Chondrocyte (in vitro differentiated cells): ENCODE measurements at regions not wholly inside any gene's neighbourhood (a gene's known extent, or its start where the extent isn't known, plus 50 kb on each side); places are given as distances from the start of the nearest gene placed in this dataset.
A peak's percentile ranks its signal among the peaks of the same experiment; 100 is the strongest.

ENCODE experiments used
- DNase-seq: peaks from one replicate; pipeline ENCODE4 v3.0.0; 2021; ENCODE audit warnings: mixed read lengths, low spot score
- H3K27ac Mint-ChIP-seq: one replicate; pipeline ENCODE4 v1.8.0; 2021; ENCODE audit warnings: mild to moderate bottlenecking, moderate library complexity, mixed read lengths; ENCODE audit not compliant: unreplicated experiment
- H3K27me3 Mint-ChIP-seq: 2 replicates; pipeline ENCODE4 v1.8.0; 2021; ENCODE audit warnings: low read depth, mixed read lengths
- H3K36me3 Mint-ChIP-seq: 2 replicates; pipeline ENCODE4 v1.8.0; 2021; ENCODE audit warnings: low read depth, mixed read lengths
- H3K4me1 Mint-ChIP-seq: 2 replicates; pipeline ENCODE4 v1.8.0; 2021; ENCODE audit warnings: low read depth, mild to moderate bottlenecking, mixed read lengths
- H3K4me3 Mint-ChIP-seq: one replicate; pipeline ENCODE4 v1.8.0; 2021; ENCODE audit warnings: mild to moderate bottlenecking, moderate library complexity, mixed read lengths; ENCODE audit not compliant: unreplicated experiment
- H3K9me3 Mint-ChIP-seq: 2 replicates; pipeline ENCODE4 v1.8.0; 2021; ENCODE audit warnings: low read depth, mixed read lengths
- CTCF ChIP-seq: fragments of 200-600 bp; sonication (generic); IDR thresholded peaks from 2 replicates; pipeline ENCODE4 v1.5.0; 2021; ENCODE audit warnings: antibody characterized with exemption, mild to moderate bottlenecking, moderate library complexity

- H3K9me3 Mint-ChIP-seq, result peaks cover 2% of the 10 kb centered on the region
- peaks cover under 1% of the 10 kb centered on the region for H3K36me3 Mint-ChIP-seq
- no peak overlapping the region for H3K27ac Mint-ChIP-seq
- TF ChIP-seq CTCF, result peak; percentile 75
- no peaks in the 10 kb centered on the region for H3K27me3 Mint-ChIP-seq
- no peaks in the 10 kb centered on the region for H3K4me1 Mint-ChIP-seq
- DNase-seq, result no peak
- no peak overlapping the region for H3K4me3 Mint-ChIP-seq
Observed at GRCh38 chrX:81489987-81490386, 288.1 kb downstream of the SH3BGRL start.

- H3K4me3 Mint-ChIP-seq, result no peak overlapping the region
- no peak for DNase-seq
- no peaks in the 10 kb centered on the region for H3K4me1 Mint-ChIP-seq
- no peak overlapping the region for H3K27ac Mint-ChIP-seq
- no peaks in the 10 kb centered on the region for H3K27me3 Mint-ChIP-seq
- no peak for TF ChIP-seq CTCF
- peaks cover 37% of the 10 kb centered on the region for H3K9me3 Mint-ChIP-seq
- H3K36me3 Mint-ChIP-seq, result no peaks in the 10 kb centered on the region
Observed at GRCh38 chrX:81527881-81528440, 326.1 kb downstream of the SH3BGRL start.

GRCh38 chrX:81537723-81538122, 335.8 kb downstream of the SH3BGRL start:
- DNase-seq, result no peak
- Mint-ChIP-seq H3K27ac (no peak overlapping the region), H3K27me3 (no peaks in the 10 kb centered on the region), H3K4me3 (no peak overlapping the region), H3K36me3 (no peaks in the 10 kb centered on the region), H3K4me1 (no peaks in the 10 kb centered on the region), H3K9me3 (peaks cover 45% of the 10 kb centered on the region)
- TF ChIP-seq CTCF, result no peak

GRCh38 chrX:81542255-81542654, 340.4 kb downstream of the SH3BGRL start:
- peaks cover 37% of the 10 kb centered on the region for H3K9me3 Mint-ChIP-seq
- no peaks in the 10 kb centered on the region for H3K27me3 Mint-ChIP-seq
- no peak for DNase-seq
- H3K27ac Mint-ChIP-seq, result no peak overlapping the region
- no peaks in the 10 kb centered on the region for H3K36me3 Mint-ChIP-seq
- no peaks in the 10 kb centered on the region for H3K4me1 Mint-ChIP-seq
- H3K4me3 Mint-ChIP-seq, result no peak overlapping the region
- TF ChIP-seq CTCF, result no peak

GRCh38 chrX:81556880-81557279, 355.0 kb downstream of the SH3BGRL start:
- TF ChIP-seq CTCF, result no peak
- Mint-ChIP-seq H3K36me3 (no peaks in the 10 kb centered on the region), H3K27ac (no peak overlapping the region), H3K4me1 (no peaks in the 10 kb centered on the region), H3K4me3 (no peak overlapping the region), H3K9me3 (peaks cover 11% of the 10 kb centered on the region), H3K27me3 (no peaks in the 10 kb centered on the region)
- no peak for DNase-seq
